ENCODE measurements at regions not wholly inside any gene's neighbourhood (a gene's known extent, or its start where the extent isn't known, plus 50 kb on each side); places are given as distances from the start of the nearest gene placed in this dataset.

DNA sequence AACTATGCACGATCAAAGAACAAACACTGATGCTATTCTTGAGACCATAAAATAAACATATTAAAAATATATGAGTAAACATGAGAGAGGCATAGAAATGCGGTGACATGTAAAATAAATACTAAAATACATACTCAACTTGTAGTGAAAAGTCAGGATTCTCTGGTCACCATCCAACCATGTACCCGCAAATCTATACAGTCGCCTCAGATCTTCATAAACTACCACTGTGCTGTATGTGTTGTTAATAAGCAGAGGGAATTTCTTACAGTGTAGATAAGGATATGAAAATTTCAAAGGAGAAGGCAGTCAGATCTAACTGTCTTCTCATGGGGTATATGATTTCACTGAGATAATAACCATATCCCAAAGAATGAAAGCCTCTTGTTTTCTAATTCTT, 67.8 kb upstream of the FAM47B start:
- DNase-seq (ENCODE audit: low spot score), result no peak

GRCh38 chrX:34875204-34875603, 67.4 kb upstream of the FAM47B start:
- DNase-seq (ENCODE audit: low spot score), result peak; percentile 29

DNA sequence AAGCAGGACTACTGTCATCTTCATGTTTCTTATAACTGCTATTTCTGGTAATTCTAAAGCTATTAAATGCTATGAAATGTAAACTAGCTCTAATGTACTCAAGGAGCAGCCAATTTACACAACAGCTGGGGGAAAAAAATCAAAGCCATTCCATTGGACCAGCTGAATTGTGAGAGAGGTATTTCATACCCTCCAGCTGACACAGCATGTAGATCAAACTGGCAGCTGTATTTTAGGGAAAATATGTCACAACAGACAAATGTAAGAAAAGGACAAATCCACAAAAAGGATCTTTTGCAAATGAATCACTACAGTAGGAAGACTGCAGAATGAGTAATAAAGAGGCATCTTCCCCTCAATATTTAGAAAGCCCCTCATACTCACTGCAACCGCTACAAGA, 65.2 kb upstream of the FAM47B start:
- DNase-seq (ENCODE audit: low spot score), result peak; percentile 14

DNA sequence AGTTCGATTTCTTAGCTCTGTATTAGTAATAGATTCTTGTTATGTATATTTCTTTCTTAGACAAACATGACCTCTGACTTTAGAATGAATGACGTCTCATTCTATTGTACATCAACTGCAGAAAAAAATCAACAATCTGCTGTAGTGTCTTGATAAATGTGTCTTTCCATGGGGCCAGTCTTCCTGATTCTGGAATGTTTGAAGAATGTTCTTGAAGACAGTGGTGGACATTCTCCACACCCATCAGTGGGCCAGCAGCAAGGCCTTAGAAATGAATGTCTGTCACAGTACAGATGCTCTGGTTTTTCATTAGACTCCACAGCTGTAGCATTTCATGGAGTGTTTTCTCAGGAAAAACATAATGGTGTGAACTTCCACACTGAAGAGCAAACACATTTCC, 63.2 kb upstream of the FAM47B start:
- no peak for DNase-seq (ENCODE audit: low spot score)

GRCh38 chrX:34879886-34880285, 62.7 kb upstream of the FAM47B start:
- no peak for DNase-seq (ENCODE audit: low spot score)

GRCh38 chrX:34880656-34881055, 61.9 kb upstream of the FAM47B start:
- DNase-seq (ENCODE audit: low spot score), result peak; percentile 58

- DNase-seq (ENCODE audit: low spot score), result no peak
Observed at GRCh38 chrX:34881671-34882070, 60.9 kb upstream of the FAM47B start.

- peak; percentile 80 for DNase-seq (ENCODE audit: low spot score)
Observed at GRCh38 chrX:34884817-34885216, 57.8 kb upstream of the FAM47B start.

DNA sequence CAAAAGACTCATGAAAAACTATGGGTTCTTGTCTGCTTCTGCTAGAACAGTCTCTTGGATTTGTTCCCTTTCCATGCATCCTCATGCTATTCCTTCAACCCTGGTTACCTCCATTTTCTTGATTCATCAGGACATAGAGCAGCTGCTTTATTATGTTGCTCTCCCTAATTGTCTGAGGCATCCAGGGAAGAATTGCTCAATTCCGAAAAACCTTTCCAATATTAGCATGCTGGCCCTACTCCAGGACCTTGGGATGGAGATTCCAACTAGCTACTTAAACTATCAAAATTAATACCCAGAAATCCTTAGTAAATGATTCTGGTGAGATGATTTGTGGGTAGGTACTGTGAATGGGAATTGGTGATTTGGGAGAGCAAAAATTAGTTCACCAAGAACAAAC, 56.6 kb upstream of the FAM47B start:
- no peak for DNase-seq (ENCODE audit: low spot score)

DNA sequence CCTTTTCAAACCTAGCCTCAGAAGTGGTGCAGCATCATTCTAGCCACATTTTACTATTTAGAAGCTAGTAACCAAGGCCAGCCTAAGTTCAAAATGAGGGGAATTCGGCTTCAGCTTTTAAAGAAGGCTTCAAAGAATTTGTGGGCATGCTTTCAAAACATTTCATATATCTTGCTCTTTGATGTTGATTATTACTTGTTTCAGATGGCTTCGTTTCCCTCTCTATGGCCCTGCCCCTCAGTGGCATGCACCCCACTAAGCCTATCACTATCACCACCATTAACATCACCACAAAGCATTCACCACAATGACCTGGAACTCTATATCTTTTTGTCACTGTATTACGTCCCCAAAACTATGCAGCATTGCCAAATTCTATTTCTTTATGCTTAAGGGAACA, 51.2 kb upstream of the FAM47B start:
- no peak for DNase-seq (ENCODE audit: low spot score)

Data from AG08395 (cell line).